Activated CD4-positive, alpha-beta T cell treated with anti-CD3 and anti-CD28 coated beads for 24 hours (primary cell): ENCODE measurements at regions not wholly inside any gene's neighbourhood (a gene's known extent, or its start where the extent isn't known, plus 50 kb on each side); places are given as distances from the start of the nearest gene placed in this dataset.
"Not testable (repeated sequence)": the region's sequence is repeated elsewhere in the genome, so short reads cannot be mapped to it uniquely, and the experiment has no call there.

Source experiments
- DNase-seq, 2 donors: peaks; one replicate each; pipeline ENCODE4 v3.0.0-alpha.2; 2020; ENCODE audit warnings: low read depth in 2 of 2

DNA sequence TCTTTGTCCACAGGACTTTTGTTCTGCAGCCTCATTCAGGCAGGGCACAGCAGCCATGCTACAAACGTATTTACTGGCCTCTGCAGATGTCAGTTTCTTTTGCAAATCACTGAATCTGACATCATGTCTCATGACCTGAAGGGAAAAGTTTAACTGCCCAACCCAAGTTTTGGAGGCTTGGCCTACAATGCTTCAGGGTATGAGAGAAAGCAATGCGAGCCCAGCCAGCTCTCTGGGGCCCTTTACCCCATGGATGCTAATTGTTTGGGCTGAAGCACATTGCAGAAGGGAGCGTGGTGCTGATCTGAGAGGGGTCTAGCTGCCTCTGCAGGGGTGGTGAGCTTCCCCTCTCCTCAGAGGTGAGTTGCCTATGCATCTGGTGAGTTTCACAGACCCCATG is 179.9 kb upstream of the CXCL12 start:
- DNase-seq: no peak

DNA sequence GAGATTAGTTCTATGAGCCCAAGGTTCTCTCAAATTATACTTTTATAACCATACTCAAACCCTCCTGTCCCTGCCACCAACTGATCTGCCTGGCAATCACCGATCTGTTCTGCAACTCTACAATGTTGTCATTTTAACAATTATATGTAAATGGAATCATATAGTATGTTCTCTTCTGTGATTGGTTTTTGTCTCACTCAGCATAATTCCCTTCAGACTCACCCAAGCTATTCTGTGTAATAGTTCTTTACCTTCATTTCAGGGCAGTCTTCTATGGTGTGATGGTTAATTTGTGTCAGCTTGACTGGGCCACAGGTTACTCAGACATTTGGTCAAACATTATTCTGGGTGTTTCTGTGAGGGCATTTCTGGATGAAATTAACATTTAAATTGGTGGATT is 181.9 kb upstream of the CXCL12 start:
- no peak for DNase-seq

DNA sequence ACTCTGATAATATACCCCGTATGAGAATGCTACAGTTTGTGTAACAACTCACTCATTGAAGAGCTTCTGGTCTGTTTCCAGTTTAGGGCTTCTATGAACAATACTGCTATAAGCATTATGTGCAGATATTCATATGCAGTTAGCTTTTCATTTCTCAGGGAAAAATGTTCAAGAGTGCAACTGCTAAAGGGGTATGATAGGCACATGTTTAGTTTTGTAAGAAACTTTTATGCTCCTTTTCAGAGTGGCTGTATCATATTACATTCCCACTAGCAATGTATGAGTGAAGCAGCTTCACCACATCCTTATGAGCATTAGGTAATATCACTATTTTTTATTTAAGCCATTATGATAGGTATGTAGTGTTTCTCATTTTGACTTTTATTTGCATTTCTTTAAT is 182.6 kb upstream of the CXCL12 start:
- DNase-seq: no peak

DNA sequence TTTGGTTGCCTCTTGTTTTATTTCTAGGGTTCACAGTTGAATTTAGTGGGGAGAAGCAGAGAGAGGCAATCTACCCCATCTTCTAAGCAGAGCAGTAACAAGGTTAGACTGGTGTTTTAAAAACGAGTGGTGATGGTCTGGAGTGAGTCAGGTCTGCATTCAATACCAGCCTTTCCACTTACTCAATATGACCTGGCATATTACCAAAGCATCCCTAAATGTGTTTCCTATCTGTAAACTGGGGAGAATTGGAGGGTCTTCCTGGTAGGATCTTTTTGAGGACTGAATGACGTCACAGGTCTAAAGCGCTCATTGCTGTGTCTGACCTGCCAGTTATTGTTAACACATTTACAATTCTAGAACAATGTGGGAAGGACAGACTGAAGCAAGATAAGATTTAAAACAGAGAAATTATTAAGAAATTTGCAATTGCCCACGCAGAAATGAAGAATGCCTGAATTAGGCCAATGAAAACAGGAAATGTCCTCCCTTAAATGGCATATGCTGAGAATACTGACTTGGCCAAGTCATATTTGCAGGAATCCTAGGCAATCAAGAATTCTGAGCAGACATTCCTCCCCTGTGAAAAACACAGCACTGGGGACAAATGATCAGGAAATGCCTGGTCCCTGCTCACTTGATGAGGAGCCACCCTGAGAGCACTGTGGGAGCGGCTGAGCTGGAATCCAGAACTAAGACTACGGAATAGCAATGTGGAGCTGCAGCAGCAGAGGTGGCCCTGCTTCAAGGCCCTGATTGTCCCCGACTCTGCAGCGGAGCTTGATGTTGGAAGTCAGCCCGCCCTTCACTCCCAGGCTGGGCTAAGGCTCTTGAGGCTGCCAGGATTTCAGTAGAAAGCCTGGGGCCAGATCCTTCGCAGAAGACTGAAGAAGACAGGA is 184.5 kb upstream of the CXCL12 start:
- no peak for DNase-seq

DNA sequence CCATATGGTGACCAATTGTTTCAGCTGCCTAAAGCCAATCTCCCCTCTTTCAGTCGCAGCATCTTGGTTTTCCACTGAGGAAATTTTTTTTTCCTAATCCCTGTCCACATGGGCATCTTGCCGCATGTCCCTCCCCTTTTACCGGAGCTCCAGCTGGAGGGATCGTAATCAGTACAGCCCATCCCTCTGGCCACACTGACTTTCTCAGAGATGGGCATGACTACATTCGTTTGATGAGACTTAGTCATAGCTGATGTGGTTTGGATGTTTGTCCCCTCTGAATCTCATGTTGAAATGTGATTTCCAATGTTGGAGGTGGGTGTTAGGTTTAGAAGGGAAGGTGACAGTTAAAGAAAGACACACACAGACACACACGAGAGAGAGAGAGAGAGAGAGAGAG is 186.8 kb upstream of the CXCL12 start:
- no peak for DNase-seq

DNA sequence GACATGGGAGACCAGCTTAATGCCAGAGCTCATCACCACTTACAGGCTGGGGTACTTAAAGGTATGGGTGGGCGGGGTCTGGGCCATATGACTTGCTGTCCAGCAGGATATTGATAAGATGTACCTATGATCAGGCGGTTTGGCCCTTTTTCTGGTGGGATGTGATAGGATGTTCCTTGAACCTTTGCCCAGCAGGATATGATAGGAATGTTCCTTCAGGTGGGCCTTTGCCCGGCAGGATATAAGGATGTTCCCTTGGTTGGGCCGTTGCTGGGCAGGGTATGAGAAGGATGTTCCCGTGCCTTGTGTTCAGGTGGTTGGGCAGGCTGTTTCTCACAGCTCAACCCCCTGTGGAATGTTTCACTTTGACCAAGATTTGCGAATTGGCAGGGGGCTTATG is 187.2 kb upstream of the CXCL12 start:
- DNase-seq: no peak

DNA sequence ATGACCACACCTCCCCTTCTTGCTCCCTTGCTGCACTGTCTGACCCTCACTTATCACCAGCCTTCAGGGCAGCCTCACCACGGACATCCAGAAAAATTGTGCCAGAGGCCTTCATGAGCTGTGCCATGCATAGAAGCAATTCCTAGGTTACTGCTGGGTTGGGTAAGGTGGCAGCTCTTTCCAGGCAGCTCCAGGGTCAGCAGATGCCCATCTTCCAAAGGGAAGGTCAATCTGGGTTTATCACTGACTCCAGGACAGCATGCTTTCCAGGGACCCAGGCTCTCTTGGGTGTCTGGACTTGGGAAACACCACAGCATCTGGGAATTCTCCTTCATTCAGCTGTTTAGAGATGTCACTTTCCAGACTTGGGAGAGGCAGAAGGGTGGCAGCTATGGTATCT is 188.9 kb upstream of the CXCL12 start:
- DNase-seq: no peak

DNA sequence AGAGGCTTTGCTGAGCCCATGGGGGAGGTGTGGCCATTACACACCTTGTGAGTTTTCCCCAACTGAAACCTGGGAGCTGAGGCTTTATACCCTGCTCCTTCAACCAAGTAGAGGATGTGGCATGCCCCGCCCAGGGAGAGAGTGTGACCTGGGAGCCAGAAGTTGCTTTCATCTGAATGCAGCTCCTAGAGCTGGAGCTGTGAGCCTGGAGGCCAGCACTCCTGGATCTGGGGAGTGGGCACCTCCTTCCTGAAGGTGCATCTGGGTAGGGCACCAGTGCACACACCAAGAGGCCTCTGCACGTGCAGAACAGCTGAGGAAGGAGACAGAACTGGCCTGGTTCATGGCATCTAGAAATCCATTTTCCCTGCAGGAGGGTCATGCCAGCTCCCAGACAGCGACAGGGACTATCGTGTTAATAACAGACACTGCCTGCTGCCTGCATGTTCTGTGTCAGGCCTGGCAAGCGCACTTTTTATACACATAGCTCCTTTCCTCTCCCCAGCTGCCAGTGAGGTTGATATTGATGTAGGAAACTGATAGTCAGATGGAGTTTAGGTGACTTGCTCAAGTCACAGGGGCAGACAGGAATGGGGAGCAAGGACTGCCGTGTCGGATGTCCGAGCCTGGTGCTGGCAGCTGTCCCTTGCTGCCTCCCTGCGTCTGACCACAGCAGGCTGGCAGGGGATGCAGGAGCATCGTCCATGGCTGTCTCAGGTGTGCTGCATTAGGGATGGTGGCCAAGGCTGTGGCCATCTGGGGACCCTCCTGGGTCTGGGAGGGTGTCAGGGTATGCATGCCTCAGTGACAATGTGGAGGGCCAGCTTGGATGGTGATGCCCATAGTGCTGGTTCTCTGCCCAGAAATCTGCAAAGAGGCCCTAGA is 189.9 kb upstream of the CXCL12 start:
- DNase-seq: no peak

DNA sequence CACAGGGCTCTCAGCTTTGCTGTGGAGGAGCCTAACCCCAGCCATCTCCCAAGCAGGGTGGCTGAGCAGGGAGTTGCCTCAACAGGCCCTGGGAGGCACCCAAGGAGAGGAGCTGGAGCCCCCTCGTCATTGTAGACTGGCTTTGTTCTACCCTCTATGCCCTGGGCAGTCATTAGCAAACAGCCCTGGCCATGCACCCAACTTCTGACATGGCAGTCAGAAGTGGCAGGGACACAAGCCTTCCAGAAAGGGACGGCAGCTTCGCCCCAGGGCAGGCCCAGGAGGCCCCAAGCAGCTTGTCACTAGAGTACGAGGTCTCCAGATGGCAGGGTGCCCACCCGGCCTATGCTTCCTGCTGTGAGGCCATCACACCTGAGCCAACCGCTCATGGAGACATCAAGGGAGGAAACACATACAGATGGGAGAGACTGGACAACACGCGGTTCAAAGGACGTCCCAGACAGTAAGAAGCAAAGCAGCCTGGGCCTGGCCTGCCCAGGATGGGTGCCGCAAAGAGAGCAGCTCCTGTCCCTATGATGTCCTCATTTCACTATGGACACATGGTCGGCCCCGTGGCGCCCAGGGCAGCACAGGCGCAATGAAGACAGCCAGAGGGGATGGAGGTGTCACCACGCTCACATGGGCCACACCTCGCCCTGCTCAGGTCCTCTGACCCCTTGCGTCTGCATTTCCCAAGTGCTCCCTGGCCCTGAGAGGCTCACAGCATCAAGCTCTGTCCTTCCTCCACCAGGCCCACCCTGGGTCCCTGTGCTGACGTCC is 190.9 kb upstream of the CXCL12 start:
- DNase-seq: no peak

DNA sequence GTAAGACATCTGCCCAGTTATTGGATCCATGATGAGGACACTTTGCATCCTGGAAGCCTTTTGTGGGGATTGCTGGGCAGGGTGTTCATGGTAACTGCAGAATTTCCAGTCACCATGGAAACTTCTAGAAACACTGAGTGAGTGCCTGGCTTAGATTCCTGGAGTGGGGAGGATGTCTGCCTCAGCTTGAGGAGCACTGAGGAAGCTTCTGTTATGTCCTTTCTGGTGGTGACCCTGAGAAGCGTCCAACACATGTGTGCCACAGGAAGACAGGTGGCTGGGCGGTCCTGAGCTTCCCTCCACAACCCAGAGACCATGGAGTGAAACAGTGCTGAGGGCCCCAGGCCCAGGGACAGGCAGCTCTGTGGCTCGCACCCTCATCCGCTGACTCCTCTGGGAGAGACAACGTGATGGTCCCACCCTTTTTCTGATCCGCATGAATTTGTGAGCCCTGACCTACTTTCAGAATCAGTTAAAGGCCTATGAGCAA is 191.8 kb upstream of the CXCL12 start:
- DNase-seq: no peak

DNA sequence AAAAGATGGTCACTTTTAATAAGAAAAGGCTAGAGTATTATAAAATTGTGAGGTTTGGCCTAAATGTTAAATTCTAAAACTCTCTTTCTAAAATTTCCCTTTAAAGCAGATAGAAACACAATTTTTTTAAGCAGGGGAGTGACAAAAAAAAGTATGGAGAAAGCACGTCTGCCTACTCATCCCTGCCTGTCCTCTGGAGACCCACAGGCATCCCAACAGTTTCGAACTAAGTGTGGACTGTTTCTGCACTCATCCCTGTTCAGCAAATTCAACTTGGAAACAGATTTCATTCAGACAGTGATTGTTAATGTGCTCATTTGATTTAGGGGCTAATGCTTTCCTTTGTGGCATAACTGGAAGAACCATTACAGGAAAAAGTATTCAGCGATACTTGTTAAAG is 192.6 kb upstream of the CXCL12 start:
- no peak for DNase-seq

DNA sequence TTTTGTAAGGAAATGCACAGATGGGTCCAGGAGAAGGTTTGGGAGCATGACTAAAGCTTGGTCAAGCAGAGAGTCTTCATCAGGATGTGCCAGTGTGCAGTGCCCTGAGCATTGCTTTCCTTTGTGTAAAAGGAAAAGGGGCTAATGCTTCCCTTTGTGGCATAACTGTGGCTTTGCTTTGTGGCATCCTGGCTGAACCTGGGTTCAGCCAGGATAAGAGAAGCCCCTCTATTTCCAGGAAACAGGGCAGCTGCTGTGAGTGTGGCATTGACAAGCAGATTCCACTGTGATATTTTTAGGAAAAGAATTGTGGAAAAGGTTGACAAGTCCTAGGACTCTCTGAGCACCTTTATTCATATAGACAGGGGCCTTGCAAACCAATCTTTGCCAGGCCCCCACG is 193.4 kb upstream of the CXCL12 start:
- DNase-seq: no peak

DNA sequence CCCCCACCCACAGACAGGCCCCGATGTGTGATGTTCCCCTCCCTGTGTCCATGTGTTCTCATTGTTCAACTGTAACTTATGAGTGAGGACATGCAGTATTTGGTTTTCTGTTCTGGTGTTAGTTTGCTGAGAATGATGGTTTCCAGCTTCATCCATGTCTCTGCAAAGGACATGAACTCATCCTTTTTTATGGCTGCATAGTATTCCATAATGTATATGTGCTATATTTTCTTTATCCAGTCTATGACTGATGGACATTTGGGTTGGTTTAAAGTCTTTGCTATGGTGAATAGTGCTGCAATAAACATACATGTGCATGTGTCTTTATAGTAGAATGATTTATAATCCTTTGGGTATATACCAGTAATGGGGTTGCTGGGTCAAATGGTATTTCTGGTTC is 194.1 kb upstream of the CXCL12 start:
- DNase-seq: not testable (repeated sequence)

DNA sequence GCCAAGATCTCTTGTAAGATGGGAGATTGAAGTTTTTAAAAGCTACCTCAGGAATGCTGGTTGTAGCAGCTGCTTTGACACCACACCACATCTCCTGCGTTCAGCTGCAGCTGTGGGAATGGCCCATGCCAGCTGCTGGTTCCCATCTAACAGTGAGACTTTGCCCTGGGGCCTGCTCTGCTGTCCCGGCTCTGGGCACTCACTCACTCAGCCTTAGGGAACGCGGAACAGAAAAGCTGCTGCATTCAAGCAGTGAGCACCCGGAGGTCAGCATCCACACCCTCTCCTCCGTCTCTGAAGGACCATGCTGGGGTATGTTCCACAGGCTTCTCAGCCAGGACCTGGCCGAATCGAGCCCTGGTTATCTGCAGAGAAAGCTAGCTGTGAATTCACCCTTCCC is 197.1 kb upstream of the CXCL12 start:
- no peak for DNase-seq

DNA sequence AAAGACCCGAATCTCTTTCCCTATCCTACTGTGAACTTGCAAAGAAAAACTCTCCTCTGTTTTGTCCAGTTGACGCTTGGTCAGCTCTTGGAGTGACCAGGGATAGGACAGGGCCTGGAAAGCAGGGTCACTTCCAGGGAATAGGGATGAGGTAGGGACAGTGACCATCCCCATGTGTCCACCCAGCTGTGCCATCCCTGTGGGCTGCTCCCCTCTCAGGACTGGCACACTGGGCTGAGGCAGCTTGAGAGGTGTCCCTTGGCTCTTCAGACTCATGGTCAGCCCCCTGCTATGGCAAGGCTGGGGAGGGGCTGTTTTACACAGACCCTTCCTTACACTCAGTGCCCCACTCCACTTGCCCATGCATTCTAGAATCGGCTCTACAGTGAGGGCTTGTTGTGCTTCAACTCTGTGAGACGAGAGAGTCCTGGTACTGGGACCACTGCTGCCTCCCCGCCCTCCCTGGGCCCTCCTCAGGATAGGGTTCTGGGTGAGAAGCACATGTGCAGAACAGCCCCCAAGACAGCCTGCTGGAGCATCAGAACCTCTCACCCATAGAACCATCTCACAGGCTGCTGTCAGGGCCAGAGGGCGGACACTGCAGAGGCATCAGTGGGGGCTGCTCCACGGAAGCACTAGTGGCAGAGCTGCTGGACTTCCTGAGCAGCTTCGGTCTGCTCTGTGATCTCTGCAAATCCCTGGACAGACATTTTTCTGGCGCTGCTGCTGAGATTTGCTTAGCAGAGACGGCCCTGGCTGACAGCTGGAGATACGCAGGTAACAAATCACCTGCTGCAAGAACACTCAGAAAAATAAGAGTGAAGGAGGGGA is 202.8 kb upstream of the CXCL12 start:
- DNase-seq: no peak

DNA sequence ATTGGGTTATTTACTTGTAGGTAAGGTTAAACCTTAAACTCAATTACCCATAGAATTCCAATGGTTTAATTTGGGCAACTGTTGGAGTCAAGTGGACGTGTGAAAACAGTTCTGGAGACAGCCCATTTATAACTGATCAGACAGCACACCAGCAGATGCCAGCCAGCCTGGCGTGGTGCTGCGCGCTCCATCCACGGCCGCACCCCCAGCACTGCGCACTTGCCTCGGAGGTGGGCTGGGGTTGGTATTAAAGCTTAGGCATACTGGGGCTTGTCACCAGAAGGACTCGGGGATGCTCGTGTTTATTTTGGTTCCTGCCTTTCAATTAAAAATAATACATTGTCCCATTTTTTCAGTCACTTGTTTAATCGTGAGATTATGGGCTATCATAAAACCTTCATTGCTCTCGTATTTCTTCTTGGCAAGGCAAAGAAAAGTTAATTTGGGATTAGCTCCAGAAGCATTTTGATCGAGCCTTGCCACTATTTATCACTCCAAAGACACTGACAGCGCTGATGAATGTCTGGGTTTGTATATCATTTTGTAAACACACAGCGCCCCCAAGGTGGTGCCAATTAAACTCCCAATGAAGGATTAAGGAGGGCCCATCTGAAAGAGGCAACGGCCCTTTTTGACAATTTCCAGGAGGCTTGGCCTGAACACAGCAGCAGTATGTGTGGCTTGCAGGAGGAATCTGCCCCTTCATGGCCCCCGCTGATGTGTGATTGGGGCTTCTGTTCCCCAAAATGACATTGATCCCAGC is 204.5 kb upstream of the CXCL12 start:
- no peak for DNase-seq

DNA sequence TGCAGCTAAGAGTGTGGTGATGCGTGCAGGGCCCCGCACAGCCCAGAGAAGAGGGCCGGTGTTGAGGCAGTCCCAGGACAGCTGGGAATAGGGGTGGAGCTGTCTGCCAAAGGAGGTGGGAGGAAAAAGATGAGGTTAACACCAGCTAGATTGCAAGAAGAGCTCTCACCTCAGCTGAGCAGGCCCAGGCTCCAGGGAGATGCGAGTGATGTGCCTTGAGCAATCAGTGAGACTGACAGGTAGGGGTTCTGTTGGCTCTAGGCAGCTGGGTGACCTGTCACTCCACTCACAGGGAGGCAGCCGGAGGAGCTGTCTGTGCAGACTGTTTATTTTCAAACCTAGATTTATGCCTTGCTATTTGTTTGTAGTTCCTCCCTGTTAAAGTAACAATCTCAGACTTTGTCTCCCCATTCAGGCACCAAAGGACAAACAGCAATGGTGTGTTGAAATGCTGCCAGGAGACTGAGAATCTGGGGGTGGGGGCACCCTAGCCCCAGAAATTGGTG is 205.1 kb upstream of the CXCL12 start:
- DNase-seq: no peak

DNA sequence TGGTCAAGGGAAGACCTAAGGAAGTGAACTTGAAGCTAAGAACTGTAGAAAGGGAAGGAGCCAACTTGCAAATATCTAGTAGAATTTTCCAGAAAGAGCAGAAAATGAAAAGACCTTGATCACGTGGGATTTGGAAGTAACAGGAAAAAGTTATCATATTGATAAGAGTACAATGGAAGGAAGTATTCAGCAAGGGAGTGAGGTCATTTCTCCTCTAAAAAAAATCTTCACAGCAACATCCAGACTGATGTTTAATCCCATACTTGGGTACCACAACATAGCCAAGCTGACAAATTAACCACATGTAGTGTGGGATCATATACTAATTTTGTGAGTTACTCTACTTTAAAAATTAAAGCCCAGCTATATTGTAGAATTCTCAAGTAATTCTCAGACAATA is 207.0 kb upstream of the CXCL12 start:
- no peak for DNase-seq

DNA sequence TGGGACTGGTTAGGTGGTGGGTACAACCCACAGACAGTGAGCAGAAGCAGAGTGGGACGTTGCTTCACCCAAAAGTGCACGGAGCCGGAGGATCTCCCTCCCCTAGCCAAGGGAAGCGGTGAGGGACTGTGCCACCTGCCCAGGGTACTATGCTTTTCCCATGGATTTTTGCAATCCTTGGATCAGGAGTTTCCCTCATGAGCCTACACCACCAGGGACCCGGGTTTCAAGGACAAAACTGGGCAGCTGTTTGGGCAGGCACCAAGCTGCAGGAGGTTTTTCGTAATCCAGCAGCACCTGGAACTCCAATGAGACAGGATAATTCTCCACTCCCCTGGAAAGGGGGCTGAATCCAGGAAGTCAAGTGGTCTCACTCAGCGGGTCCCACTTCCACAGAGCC is 209.1 kb upstream of the CXCL12 start:
- no peak for DNase-seq

DNA sequence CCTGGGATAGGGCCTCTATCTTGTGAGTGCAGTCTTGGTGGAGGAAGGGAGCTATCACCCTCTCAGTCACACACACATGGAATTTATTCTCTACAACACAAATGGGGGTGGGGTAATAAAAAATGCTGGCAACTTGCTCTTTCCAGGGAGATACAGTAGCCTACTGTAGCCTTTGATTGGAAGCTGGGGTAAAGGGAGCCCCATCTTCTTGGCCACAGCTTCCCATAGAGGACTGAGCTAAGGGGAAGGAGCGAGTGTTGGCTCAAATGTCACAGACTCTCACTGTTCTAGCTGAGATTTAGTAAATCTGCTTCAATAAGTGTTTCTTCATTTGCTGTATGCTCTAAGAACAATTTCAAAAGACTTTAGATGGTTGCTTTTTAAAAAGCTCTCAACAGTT is 222.2 kb upstream of the CXCL12 start:
- DNase-seq: no peak
